ENCODE measurements at regions not wholly inside any gene's neighbourhood (a gene's known extent, or its start where the extent isn't known, plus 50 kb on each side); places are given as distances from the start of the nearest gene placed in this dataset.
"Not testable (repeated sequence)": the region's sequence is repeated elsewhere in the genome, so short reads cannot be mapped to it uniquely, and the experiment has no call there.

DNA sequence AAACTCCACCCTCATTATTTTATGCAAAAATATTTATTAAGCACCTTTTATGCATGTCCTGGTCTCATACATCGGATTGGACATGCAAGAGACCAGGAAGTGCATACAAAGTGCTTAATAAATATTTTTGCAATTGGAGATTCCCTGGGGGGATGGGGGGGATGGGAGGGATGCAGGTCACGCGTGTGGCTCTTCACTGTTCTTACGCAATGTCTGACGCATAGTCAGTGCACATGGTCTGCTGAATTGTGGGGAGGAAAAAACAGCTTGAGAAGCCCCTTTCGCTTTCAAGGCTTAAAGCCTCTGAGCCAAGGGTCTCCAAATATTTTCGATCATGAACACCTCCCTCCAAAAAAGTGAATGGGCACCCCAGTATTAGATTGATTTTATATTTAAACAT, 96.7 kb upstream of the XYLT1 start:
- DNase-seq = no peak

- DNase-seq = no peak
These were observed 96.1 kb upstream of the XYLT1 start for GRCh38 chr16:17566656-17567450.

DNA sequence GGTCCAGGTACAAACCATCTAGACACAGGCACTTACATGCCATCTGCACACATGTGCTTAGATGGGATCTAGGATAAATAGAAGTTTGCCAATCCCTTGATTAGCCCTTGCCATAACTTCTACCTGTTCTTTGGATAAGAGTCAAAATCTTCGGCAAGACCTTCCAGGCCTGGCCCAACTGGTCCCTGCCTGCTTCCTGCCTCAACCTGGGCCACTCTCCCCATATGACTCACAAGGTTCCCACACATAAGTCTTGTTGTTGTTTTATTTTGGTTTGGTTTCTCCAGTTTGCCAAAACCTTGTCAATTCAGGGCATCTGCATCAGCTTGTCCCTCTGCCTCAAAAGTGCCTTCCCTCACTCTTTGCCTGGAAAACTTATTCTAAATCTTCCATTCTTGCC, 95.3 kb upstream of the XYLT1 start:
- no peak for DNase-seq

DNA sequence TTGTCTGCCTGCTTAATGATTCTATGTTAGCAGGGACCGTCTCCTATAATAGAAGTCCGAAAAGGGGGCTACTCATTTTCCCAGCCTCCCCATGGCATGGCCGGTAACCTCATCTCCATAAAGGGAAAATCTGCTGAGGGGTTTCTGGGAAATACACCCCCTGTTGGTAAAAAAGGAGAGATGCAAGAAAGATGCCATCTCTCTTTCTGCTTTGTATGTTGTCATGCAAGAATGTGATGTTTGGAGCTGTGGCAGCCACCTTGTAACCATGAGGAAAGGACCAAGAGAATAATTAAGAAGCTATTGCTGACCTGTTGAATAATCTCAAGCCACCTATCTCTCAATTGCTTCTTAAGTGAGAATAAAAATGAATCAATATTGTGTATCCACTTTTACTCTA, 94.8 kb upstream of the XYLT1 start:
- DNase-seq = no peak

GRCh38 chr16:17564856-17565255, 94.1 kb upstream of the XYLT1 start:
- DNase-seq = no peak

GRCh38 chr16:17563323-17564091, 92.7 kb upstream of the XYLT1 start:
- DNase-seq = peak; percentile 62

- peak; percentile 93 for DNase-seq
These were observed 90.3 kb upstream of the XYLT1 start for GRCh38 chr16:17561056-17561455.

DNA sequence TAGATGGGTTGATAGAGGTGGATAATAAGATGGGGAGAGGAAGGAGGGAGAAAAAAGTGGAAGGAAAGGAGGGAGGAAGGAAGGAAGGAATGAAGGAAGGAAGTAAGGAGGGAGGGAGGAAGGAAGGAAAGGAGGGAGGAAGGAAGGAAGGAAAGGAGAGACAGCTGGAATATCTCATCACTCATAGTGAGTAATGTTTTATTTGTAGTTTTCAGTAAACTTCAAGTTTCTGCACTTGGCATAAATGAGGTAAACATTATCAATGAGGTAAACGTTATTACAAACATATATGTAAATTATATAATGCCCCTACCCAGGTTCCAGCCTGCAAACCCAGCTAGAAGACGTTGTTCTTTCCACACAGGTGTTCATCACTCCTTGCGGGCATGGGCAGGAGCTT, 89.8 kb upstream of the XYLT1 start:
- DNase-seq = no peak

GRCh38 chr16:17559394-17559793, 88.6 kb upstream of the XYLT1 start:
- no peak for DNase-seq

DNA sequence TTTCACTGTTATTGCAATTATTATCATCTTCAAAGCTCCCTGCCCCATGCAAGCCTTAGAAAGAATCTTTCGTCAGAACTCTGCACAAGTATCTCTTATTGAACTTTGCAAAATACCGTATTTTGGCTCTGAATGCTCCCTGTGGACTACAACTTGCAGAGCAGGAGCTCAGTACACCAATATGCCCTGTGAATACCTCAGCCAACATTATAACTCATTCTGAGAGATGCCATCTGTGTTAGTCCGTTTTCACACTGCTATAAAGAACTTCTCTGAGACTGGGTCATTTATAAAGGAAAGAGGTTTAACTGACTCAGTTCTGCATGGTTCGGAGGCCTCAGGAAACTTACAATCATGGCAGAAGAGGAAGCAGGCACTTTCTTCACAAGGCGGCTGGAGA, 87.2 kb upstream of the XYLT1 start:
- no peak for DNase-seq

DNA sequence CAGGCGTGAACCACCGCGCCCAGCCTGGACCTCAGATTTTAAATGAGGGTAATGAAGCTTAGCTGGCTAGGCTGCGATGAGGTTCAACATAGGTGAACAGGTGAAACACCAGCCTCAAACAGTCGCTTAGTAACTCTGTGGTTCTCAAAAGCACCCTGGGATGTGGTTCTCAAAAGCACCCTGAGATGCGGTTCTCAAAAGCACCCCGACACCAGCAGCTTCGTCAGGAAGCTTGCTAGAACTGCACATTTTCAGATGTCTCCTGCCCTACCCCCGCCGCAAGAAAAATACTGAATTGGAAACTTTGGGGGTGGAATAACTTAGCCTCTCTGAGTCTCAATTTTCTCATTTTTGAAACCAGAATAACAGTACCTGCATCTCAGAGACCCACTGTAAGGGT, 86.7 kb upstream of the XYLT1 start:
- DNase-seq = no peak

GRCh38 chr16:17556276-17557052, 85.7 kb upstream of the XYLT1 start:
- DNase-seq = peak; percentile 92

GRCh38 chr16:17555176-17555575, 84.4 kb upstream of the XYLT1 start:
- DNase-seq = no peak

DNA sequence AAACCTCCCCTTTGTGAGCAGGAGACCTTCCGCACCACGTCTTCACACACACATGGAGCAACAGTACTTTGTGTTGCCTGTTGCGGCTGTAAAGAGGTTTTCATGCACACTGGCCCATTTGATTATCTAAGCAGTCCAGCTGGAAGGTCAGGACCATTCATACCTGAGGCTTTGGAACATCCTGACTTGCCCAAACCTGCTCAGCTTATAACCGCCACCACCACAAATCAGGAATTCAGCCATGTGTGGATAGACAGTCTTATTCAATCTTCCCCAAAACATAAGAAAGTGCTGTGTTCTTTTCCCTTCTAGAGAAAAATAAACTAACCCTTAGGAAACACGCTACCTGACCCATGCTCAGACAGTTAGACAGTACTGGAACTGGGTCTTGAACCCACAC, 81.6 kb upstream of the XYLT1 start:
- no peak for DNase-seq

GRCh38 chr16:17551682-17552081, 80.9 kb upstream of the XYLT1 start:
- DNase-seq = not testable (repeated sequence)

DNA sequence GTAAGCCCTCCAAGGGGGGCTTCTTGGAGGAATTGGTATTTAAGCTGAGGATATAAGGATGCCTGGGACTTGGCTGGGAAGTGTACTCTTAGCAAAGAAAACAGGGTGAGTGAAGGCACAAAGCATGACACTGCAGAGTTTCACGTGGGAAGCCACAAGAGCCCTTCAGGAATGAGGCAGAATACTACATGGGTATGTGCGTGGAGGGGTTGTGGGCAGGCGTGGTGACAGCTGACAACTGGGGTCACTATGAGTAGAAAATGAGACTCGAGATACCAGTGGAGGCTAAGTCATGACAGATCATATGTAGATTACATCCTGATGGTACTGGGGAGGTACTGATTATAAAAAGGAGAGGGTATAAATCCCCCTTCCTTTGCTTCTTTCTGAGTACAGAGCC, 78.1 kb upstream of the XYLT1 start:
- DNase-seq = no peak

DNA sequence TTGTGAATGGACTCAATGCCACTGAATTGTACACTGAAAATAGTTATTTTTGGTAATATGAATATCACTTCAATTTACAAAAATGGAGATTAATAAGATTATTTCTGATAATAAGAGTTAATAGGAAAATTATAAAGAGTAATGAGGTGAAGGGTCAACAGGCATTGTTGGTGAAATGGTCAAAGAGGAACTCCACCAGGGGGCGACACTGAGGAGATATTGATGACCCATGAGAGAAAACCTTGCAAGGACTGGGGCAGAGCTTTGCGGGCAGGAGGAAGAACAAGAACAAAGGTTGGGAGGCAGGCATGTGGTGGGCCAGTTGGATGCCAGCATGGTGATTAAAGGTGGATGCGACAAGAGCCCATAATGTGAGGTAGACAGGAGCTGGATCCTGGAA, 74.0 kb upstream of the XYLT1 start:
- DNase-seq = no peak

GRCh38 chr16:17544304-17544703, 73.5 kb upstream of the XYLT1 start:
- DNase-seq = no peak

DNA sequence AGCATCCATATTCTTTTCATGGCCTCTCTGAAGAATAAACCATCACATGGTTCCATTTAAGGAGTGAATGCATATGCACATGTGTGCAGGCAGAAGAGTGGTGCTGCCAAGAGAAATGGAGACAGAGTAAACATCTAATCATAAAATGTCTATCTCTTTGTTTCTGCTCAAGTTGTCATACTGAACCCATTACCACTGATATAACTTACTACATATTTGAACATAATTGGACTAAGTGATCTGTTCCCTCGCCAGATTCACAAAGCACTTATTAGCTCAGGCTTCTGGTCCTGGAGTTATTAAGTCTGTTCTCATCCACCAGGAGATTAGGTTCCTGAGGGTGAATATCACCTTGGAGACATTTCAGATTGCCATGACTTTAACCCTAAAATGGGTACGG, 72.3 kb upstream of the XYLT1 start:
- DNase-seq = no peak

GRCh38 chr16:17541324-17541723, 70.6 kb upstream of the XYLT1 start:
- DNase-seq = no peak

GRCh38 chr16:17538927-17539326, 68.2 kb upstream of the XYLT1 start:
- DNase-seq = no peak

DNA sequence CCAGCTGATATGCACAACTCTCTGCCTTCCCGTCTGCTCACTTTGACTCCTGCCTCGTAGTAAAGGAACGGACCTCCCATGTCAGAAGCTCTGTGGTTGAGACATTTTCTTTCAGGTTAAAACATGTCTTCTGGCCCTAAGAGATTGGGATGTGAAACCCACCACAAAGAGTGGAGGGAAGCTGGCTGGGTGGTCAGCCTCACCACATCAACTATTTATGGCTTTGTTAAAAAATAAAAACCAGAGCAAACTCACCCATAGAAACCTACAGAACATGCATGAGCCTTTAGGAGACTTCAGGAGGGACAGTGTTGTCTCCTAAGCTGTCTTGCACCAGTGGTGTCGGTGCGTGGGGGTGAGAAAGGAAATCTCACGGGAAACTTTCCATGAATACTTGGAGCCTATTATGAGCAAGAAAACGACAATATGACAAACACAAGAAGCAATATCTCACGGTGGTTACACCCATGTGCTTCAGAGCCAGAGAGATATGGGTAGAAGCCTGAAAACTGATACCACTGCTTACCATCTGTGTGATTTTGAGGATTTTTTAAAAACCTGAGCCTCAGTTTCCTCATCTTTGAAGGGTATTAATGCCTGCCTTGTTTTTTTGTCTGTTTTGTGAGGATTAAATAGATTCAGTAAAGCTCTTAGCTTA, 61.7 kb upstream of the XYLT1 start:
- DNase-seq = no peak
